ENCODE measurements at regions not wholly inside any gene's neighbourhood (a gene's known extent, or its start where the extent isn't known, plus 50 kb on each side); places are given as distances from the start of the nearest gene placed in this dataset.

- FAIRE-seq: no peak
- TF ChIP-seq SPI1 (IDR thresholded peaks at IDR 0.05; ENCODE audit: low read depth, low read length) (no peak), POU2F2 (IDR thresholded peaks at IDR 0.05; ENCODE audit: low read depth, low read length) (no peak)
- no peak for DNase-seq (ENCODE audit: insufficient read length, low spot score)
Measured at GRCh38 chr20:12894089-12894488, 114.7 kb upstream of the SPTLC3 start.

DNA sequence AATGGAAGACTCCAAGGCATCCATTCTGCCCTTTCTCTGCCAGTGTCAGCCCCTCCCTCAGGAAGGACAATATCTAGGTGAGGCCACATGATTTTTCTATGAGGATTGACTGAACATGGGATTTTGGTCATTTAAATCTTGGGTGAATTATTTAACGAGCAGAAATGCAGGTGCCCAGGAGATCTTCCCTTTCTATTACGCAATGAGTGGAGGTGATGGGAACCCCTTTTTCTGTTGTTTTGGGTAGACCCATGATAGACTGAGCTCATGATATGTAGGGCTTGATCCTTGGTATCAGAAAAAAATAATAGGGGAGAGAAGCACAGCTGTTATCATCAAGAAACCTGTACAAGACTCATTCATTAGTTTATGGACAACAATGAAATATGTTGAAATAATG lies 112.6 kb upstream of the SPTLC3 start:
- FAIRE-seq (no peak), DNase-seq (ENCODE audit: insufficient read length, low spot score) (no peak)
- TF ChIP-seq TAF1 (IDR thresholded peaks at IDR 0.05; ENCODE audit: low read depth, low read length) (no peak), POU2F2 (IDR thresholded peaks at IDR 0.05; ENCODE audit: low read depth, low read length) (no peak), POLR2A (IDR thresholded peaks at IDR 0.05; ENCODE audit: low read depth, low read length) (no peak), PAX5 (IDR thresholded peaks at IDR 0.05; ENCODE audit: insufficient read depth, low read length, severe bottlenecking) (no peak), SPI1 (IDR thresholded peaks at IDR 0.05; ENCODE audit: low read depth, low read length) (no peak), POLR2AphosphoS5 (IDR thresholded peaks at IDR 0.05; ENCODE audit: low read depth, low read length) (no peak)

DNA sequence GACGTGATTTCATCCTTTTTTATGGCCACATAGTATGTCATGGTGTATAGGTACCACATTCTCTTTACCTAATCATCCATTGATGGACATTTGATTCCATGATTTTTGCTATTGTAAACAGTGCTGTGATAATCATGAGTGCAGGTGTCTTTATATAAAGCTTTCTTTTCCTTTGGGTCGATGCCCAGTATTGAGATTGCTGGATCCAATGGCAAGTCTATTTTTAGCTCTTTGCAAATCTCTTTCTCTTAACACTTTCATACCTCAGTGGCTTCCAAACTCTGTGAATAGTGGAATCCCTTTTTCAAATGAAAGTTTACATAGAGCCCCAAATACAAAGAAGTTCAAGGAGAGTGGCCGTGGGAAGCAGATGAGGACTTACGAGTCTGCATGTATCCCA lies 105.8 kb upstream of the SPTLC3 start:
- FAIRE-seq (no peak), DNase-seq (ENCODE audit: insufficient read length, low spot score) (no peak)
- no peak for TF ChIP-seq POLR2AphosphoS5 (IDR thresholded peaks at IDR 0.05; ENCODE audit: low read depth, low read length)
- TF ChIP-seq SPI1 (IDR thresholded peaks at IDR 0.05; ENCODE audit: low read depth, low read length): no peak
- no peak for TF ChIP-seq POLR2A (IDR thresholded peaks at IDR 0.05; ENCODE audit: low read depth, low read length)
- no peak for TF ChIP-seq PAX5 (IDR thresholded peaks at IDR 0.05; ENCODE audit: insufficient read depth, low read length, severe bottlenecking)
- no peak for TF ChIP-seq TAF1 (IDR thresholded peaks at IDR 0.05; ENCODE audit: low read depth, low read length)
- no peak for TF ChIP-seq POU2F2 (IDR thresholded peaks at IDR 0.05; ENCODE audit: low read depth, low read length)

DNA sequence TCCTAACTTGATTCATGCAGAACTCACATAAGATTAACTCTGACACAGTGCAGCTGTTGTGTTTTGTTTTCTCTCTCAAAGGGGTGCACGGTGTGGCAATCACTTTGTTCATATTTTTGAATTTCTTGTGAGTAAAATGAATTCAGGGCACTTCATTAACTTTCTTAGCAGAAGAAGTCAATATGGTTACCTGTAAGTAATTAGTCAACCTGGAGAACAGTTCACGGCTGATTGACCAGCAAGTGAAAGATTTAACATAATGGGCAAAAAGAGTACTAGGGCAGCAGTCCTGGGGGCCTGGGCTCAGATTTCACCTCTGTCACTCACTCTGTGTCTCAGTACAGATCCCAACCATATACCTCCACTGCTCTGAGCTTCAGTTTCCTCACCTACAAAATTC lies 102.4 kb upstream of the SPTLC3 start:
- FAIRE-seq: no peak
- no peak for DNase-seq (ENCODE audit: insufficient read length, low spot score)
- TF ChIP-seq SPI1 (IDR thresholded peaks at IDR 0.05; ENCODE audit: low read depth, low read length) (no peak), PAX5 (IDR thresholded peaks at IDR 0.05; ENCODE audit: insufficient read depth, low read length, severe bottlenecking) (no peak), POLR2AphosphoS5 (IDR thresholded peaks at IDR 0.05; ENCODE audit: low read depth, low read length) (no peak), TAF1 (IDR thresholded peaks at IDR 0.05; ENCODE audit: low read depth, low read length) (no peak), POU2F2 (IDR thresholded peaks at IDR 0.05; ENCODE audit: low read depth, low read length) (no peak), POLR2A (IDR thresholded peaks at IDR 0.05; ENCODE audit: low read depth, low read length) (no peak)

- no peak for DNase-seq (ENCODE audit: insufficient read length, low spot score)
- FAIRE-seq: no peak
- TF ChIP-seq POU2F2 (IDR thresholded peaks at IDR 0.05; ENCODE audit: low read depth, low read length) (no peak), TAF1 (IDR thresholded peaks at IDR 0.05; ENCODE audit: low read depth, low read length) (no peak), PAX5 (IDR thresholded peaks at IDR 0.05; ENCODE audit: insufficient read depth, low read length, severe bottlenecking) (no peak), POLR2AphosphoS5 (IDR thresholded peaks at IDR 0.05; ENCODE audit: low read depth, low read length) (no peak), POLR2A (IDR thresholded peaks at IDR 0.05; ENCODE audit: low read depth, low read length) (no peak), SPI1 (IDR thresholded peaks at IDR 0.05; ENCODE audit: low read depth, low read length) (no peak)
Measured at GRCh38 chr20:12911372-12911771, 97.4 kb upstream of the SPTLC3 start.

DNA sequence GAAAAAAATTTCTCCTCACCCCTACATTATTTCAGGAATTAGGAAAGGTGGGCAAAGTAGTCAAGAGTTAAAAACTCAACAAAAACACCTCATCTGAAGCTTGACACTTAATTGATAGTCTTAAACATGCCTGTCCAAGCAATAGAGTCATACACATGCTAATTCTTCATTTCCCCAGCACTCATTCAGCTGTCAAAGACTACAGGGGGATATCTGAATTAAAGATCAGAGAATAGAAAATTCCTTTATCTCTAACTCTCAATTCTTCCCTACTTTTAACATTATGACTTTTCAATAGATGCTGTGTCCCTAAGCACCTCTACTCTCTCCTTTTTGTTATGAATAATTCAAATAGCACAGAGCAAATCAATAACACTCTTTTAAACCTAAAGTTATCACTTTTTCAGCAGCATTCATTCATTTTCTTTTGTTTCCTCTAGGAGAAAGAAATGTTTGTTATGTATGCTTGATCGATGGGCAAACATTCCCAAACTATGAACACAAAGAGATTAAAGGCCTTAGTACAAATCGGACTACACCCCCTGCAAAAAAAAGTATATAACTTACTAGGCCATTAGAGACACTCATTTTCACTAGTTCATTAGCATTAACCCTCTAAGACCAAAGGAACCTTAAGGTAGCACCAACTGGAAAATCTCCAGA lies 94.9 kb upstream of the SPTLC3 start:
- FAIRE-seq: no peak
- DNase-seq (ENCODE audit: insufficient read length, low spot score): no peak
- no peak for TF ChIP-seq TAF1 (IDR thresholded peaks at IDR 0.05; ENCODE audit: low read depth, low read length)
- no peak for TF ChIP-seq POLR2A (IDR thresholded peaks at IDR 0.05; ENCODE audit: low read depth, low read length)
- TF ChIP-seq SPI1 (IDR thresholded peaks at IDR 0.05; ENCODE audit: low read depth, low read length): no peak
- no peak for TF ChIP-seq POU2F2 (IDR thresholded peaks at IDR 0.05; ENCODE audit: low read depth, low read length)
- TF ChIP-seq PAX5 (IDR thresholded peaks at IDR 0.05; ENCODE audit: insufficient read depth, low read length, severe bottlenecking): no peak
- TF ChIP-seq POLR2AphosphoS5 (IDR thresholded peaks at IDR 0.05; ENCODE audit: low read depth, low read length): no peak

DNA sequence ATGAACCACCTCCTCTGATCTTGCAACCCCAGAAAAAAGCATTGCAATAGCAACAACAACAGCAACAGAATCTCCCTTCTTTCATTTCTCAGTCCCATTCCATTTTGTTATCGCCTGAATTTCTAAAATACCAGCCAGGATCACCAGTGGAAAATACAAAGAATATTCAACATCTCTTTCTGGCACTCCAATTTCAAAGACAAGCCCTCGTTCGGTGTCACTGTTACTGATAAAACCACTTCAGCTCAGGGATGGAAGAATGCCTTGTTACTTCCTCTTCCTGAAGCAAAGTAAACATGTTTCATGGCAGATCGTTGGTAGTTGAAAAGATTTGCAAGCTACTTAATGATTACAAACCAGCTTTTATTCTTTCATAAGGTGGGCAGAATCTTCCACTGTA lies 94.0 kb upstream of the SPTLC3 start:
- no peak for TF ChIP-seq TAF1 (IDR thresholded peaks at IDR 0.05; ENCODE audit: low read depth, low read length)
- no peak for TF ChIP-seq POLR2A (IDR thresholded peaks at IDR 0.05; ENCODE audit: low read depth, low read length)
- TF ChIP-seq POLR2AphosphoS5 (IDR thresholded peaks at IDR 0.05; ENCODE audit: low read depth, low read length): no peak
- no peak for TF ChIP-seq PAX5 (IDR thresholded peaks at IDR 0.05; ENCODE audit: insufficient read depth, low read length, severe bottlenecking)
- TF ChIP-seq SPI1 (IDR thresholded peaks at IDR 0.05; ENCODE audit: low read depth, low read length): no peak
- TF ChIP-seq POU2F2 (IDR thresholded peaks at IDR 0.05; ENCODE audit: low read depth, low read length): no peak
- FAIRE-seq (no peak), DNase-seq (ENCODE audit: insufficient read length, low spot score) (no peak)

DNA sequence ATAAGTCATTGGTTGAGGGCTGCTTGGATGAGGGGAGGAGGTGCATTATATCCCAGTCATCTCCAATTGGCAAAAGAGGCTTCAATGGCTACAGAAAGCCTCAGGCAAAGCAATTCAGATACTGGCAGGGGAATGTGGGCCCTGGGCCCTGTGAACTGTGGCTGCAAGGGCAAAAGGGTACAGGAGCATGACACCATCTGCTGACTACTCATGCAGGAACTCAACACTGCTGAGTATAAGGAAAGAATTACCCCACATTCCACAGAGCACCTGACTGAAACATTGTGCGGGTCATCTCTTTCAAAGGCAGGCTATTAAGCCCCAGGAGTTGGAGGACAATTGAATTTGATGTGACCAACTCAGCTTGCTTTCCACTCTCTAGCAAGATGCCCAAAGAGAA lies 92.1 kb upstream of the SPTLC3 start:
- DNase-seq (ENCODE audit: insufficient read length, low spot score): no peak
- TF ChIP-seq POLR2A (IDR thresholded peaks at IDR 0.05; ENCODE audit: low read depth, low read length) (no peak), PAX5 (IDR thresholded peaks at IDR 0.05; ENCODE audit: insufficient read depth, low read length, severe bottlenecking) (no peak), SPI1 (IDR thresholded peaks at IDR 0.05; ENCODE audit: low read depth, low read length) (no peak), POU2F2 (IDR thresholded peaks at IDR 0.05; ENCODE audit: low read depth, low read length) (no peak), POLR2AphosphoS5 (IDR thresholded peaks at IDR 0.05; ENCODE audit: low read depth, low read length) (no peak), TAF1 (IDR thresholded peaks at IDR 0.05; ENCODE audit: low read depth, low read length) (no peak)
- FAIRE-seq: no peak

DNA sequence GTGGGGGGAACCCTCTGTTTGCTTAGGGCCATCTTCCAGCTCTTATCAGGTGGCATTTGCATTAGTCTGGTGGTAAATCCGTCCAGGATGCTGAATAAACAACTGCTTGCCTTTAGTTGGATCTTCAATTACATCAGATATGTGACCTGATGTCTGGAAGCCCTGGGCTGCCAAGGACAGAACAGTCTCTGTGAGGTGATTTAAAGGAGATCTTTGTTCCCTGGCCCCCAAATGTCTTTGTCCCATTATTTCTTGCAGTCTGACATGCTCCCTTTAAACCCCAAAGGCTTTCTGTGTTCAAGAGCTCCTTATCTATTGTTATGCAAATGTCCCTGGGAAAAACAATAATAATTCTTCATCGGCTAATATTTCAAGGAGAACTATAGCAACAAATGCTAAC lies 84.6 kb upstream of the SPTLC3 start:
- DNase-seq (ENCODE audit: insufficient read length, low spot score) (no peak), FAIRE-seq (no peak)
- no peak for TF ChIP-seq TAF1 (IDR thresholded peaks at IDR 0.05; ENCODE audit: low read depth, low read length)
- TF ChIP-seq SPI1 (IDR thresholded peaks at IDR 0.05; ENCODE audit: low read depth, low read length): no peak
- TF ChIP-seq POLR2A (IDR thresholded peaks at IDR 0.05; ENCODE audit: low read depth, low read length): no peak
- TF ChIP-seq POLR2AphosphoS5 (IDR thresholded peaks at IDR 0.05; ENCODE audit: low read depth, low read length): no peak
- no peak for TF ChIP-seq PAX5 (IDR thresholded peaks at IDR 0.05; ENCODE audit: insufficient read depth, low read length, severe bottlenecking)
- no peak for TF ChIP-seq POU2F2 (IDR thresholded peaks at IDR 0.05; ENCODE audit: low read depth, low read length)

DNA sequence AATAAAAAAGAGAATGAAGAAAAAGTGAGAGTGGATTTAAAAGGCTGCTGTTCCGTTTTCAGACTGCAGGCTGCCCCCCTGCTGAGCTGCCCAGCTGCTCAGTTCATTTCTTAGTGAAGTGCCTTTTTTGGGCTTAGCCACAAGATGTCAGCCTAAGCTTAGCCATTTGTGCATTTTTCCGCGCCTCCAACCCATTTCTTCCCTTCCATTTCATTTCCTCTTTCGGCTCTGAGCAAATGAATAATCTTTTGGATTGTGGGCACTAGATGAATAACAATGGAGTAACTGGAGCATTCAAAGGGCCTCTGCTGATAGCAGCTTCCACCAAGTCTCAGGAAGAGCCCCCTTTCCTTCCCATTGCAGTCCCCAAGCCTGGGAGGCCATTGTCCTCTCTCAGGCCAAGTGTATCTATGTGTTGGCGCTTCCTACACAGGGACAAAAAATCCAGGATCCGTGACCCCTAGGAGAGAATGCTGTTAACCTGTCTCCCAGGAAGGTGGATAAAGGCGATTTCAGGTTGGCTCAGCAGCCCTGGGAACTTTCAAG lies 83.5 kb upstream of the SPTLC3 start:
- FAIRE-seq (no peak), DNase-seq (ENCODE audit: insufficient read length, low spot score) (peak; percentile 39)
- TF ChIP-seq POLR2AphosphoS5 (IDR thresholded peaks at IDR 0.05; ENCODE audit: low read depth, low read length): no peak
- TF ChIP-seq POU2F2 (IDR thresholded peaks at IDR 0.05; ENCODE audit: low read depth, low read length): no peak
- TF ChIP-seq SPI1 (IDR thresholded peaks at IDR 0.05; ENCODE audit: low read depth, low read length): peak; percentile 77
- no peak for TF ChIP-seq POLR2A (IDR thresholded peaks at IDR 0.05; ENCODE audit: low read depth, low read length)
- TF ChIP-seq TAF1 (IDR thresholded peaks at IDR 0.05; ENCODE audit: low read depth, low read length): no peak
- no peak for TF ChIP-seq PAX5 (IDR thresholded peaks at IDR 0.05; ENCODE audit: insufficient read depth, low read length, severe bottlenecking)

Measured in GM12891 (cell line).